GM10248 (cell line): ENCODE measurements at regions not wholly inside any gene's neighbourhood (a gene's known extent, or its start where the extent isn't known, plus 50 kb on each side); places are given as distances from the start of the nearest gene placed in this dataset.

Experiments used
- CTCF ChIA-PET: fragments of 300-600 bp; sonication (Branson Sonifier 250); formaldehyde crosslinking; extraction: SDS; loops from one replicate; lab custom pipeline; 2021; ENCODE audit warnings: antibody characterized with exemption; lab: Yijun Ruan, JAX
- POLR2A ChIA-PET: fragments of 350-650 bp; sonication (Branson Sonifier 250); formaldehyde crosslinking; extraction: SDS; loops from one replicate; lab custom pipeline; 2020; ENCODE audit warnings: antibody characterized with exemption; lab: Yijun Ruan, JAX
- DNase-seq: peaks from one replicate; pipeline ENCODE4 v3.0.0; 2012; ENCODE audit errors: extremely low spot score
- TF ChIP-seq, protein P1 (sequence below): IDR thresholded peaks from 2 replicates; pipeline ENCODE4 v1.5.1; 2012; ENCODE audit warnings: mild to moderate bottlenecking, low read depth; ENCODE audit errors: extremely low read depth, missing control alignments, control extremely low read depth

- POLR2A ChIA-PET: no interaction called here
- CTCF ChIA-PET: interaction anchor here (1.0 to 1.3 kb wide), 4 partner anchors 13 to 299 kb away, joined by 3 to 5 read pairs (median 4); no protein-coding TSS in a partner anchor
- DNase-seq: peak; percentile 67
- TF ChIP-seq, protein P1, sequence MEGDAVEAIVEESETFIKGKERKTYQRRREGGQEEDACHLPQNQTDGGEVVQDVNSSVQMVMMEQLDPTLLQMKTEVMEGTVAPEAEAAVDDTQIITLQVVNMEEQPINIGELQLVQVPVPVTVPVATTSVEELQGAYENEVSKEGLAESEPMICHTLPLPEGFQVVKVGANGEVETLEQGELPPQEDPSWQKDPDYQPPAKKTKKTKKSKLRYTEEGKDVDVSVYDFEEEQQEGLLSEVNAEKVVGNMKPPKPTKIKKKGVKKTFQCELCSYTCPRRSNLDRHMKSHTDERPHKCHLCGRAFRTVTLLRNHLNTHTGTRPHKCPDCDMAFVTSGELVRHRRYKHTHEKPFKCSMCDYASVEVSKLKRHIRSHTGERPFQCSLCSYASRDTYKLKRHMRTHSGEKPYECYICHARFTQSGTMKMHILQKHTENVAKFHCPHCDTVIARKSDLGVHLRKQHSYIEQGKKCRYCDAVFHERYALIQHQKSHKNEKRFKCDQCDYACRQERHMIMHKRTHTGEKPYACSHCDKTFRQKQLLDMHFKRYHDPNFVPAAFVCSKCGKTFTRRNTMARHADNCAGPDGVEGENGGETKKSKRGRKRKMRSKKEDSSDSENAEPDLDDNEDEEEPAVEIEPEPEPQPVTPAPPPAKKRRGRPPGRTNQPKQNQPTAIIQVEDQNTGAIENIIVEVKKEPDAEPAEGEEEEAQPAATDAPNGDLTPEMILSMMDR: peak; percentile 34
These were observed 150.6 kb downstream of the ERCC6L2 start for GRCh38 chr9:96025995-96026602.

DNA sequence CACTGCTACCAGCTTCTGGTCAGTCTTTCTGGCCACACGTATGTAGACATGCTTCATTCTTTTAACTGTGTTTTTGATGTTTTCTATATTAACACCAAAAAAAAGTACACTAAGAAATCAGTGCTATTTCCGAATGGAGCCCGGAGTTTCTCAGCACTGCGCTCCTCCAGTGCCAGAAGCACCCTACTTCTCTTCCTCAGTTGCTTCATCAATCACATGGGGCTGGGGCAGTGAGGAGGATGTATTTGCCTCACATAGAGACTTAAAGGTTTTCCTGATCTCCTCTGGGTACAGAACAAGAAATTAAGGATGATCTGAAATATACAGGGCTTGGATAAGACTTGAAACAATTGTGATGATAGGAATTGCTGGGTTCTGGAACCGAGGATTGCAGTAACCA, 148.0 kb downstream of the ERCC6L2 start:
- TF ChIP-seq, protein P1: no peak
- ChIA-PET CTCF (interaction anchor here (1.0 kb wide), 1 partner anchor 25 kb away, joined by 3 read pairs; no protein-coding TSS in a partner anchor), POLR2A (no interaction called here)
- DNase-seq: no peak

GRCh38 chr9:96022445-96023051, 147.1 kb downstream of the ERCC6L2 start:
- ChIA-PET CTCF (no interaction called here), POLR2A (no interaction called here)
- TF ChIP-seq, protein P1: no peak
- DNase-seq: peak; percentile 44

DNA sequence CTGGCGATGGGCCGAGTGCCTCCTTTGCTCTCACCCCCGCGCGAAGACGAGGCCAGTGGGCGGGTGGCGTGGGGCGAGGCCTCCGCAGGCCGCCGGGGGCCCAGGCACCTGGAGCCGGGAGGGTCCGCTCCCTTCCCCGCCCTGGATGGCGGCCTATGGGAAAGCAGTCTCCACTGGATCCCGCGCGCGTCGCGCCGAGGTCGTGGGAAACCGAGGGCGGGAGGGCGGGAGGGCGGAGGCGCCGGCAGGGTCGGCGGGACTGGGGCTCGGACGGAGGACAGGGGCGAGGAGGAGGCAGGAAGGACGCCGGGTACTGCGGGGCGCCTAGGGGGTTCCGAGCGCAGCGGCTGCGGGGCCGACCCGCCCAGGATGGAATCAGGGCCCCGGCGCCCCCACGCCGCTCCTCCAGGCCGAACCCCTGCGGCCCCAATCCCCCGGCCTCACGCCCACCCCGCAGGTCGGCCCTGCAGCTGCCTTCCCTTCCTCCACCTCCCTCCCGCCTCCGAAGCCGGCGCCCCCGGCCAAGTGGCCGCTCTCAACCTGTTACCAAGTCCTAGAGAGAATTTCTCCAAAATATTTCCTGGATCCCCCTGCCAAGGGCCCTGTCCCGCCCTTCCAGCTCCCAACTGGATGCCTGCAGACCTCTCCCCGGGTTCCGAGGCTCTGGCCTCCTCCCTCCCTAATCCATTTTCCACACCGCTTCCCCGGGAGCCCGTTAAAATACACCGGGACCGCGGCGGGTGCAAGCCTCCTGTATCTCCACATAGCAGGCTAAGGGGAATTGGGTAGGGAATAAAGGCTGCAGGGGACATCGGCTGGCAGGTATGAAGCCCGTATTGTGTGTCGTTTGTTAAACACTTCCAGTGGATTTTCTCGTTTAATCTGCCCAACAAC, 146.3 kb downstream of the ERCC6L2 start:
- TF ChIP-seq, protein P1: no peak
- CTCF ChIA-PET: no interaction called here
- DNase-seq: peak; percentile 34
- POLR2A ChIA-PET: no interaction called here

- ChIA-PET POLR2A (no interaction called here), CTCF (no interaction called here)
- DNase-seq: peak; percentile 50
- TF ChIP-seq, protein P1: no peak
These were observed 145.5 kb downstream of the ERCC6L2 start for GRCh38 chr9:96020792-96021550.
